SK-N-MC (cell line): ENCODE measurements at regions not wholly inside any gene's neighbourhood (a gene's known extent, or its start where the extent isn't known, plus 50 kb on each side); places are given as distances from the start of the nearest gene placed in this dataset.

ENCODE experiments used
- DNase-seq: peaks from one replicate; pipeline ENCODE4 v3.0.0-alpha.2; 2011; ENCODE audit warnings: low read depth, low spot score
- H3K27ac ChIP-seq: fragments of 200-600 bp; sonication (generic); 2 replicates; pipeline ENCODE4 v1.5.1; 2016; ENCODE audit warnings: mixed run types
- H3K36me3 ChIP-seq: fragments of 200-600 bp; sonication (generic); 2 replicates; pipeline ENCODE4 v1.6.1; 2017; ENCODE audit warnings: antibody characterized with exemption, low read length, mixed read lengths; ENCODE audit not compliant: insufficient read depth
- H3K4me3 ChIP-seq: fragments of 200-600 bp; sonication (generic); 2 replicates; pipeline ENCODE4 v1.5.1; 2016
- H3K9ac ChIP-seq: fragments of 200-600 bp; sonication (generic); 2 replicates; pipeline ENCODE4 v1.8.0; 2017; ENCODE audit warnings: mixed run types, mixed read lengths; ENCODE audit not compliant: insufficient read length
- H3K9me3 ChIP-seq: fragments of 200-600 bp; sonication (generic); 2 replicates; pipeline ENCODE4 v1.6.1; 2017; ENCODE audit warnings: low read depth, mild to moderate bottlenecking, antibody characterized with exemption, low read length, moderate library complexity, mixed read lengths
- EZH2 ChIP-seq: fragments of 200-600 bp; sonication (generic); IDR thresholded peaks from one replicate; pipeline ENCODE4 v1.6.1; 2017; ENCODE audit warnings: antibody characterized with exemption
- FOXP2 ChIP-seq: optimal IDR thresholded peaks from 2 replicates; pipeline ENCODE3; 2011; ENCODE audit warnings: mild to moderate bottlenecking, moderate library complexity; ENCODE audit not compliant: insufficient read depth; ENCODE audit errors: extremely low read length, control extremely low read depth
- POLR2AphosphoS5 ChIP-seq: IDR thresholded peaks from 2 replicates; pipeline ENCODE4 v1.6.1; 2012; ENCODE audit warnings: mild to moderate bottlenecking, low read depth, low read length, borderline replicate concordance

DNA sequence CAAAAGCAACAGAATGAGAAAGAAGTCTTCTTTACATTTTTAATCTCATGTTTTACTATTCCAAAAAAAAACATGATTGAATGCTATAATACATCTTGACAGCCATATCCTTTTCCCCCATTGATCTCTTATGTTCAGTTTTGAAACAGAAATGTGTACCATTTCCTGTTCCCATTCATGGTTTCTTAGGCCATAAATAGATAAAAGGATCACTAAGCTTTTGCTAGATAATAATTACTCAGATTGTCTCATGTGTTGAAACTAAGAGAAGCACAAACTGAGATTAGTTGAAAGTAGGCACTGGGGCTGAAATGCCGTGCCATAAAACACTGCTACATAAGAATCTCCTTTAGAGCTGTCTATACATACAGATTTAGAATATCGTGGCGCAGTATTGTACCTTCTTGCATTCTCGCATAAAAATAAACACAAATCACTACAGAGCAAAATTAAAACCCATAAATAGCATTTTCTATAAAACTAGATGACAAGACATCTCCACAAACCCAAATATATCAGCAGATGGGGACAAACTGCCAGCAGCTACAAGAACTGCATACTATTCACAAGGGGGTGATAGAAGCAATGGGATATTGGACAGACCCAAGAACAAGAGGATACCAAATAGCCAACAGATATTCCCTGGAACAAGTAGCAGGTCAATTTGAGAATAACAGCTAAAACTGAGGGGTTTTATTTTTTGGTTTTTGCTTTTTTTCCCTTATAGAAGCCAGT, 405.3 kb upstream of the PRMT6 start:
- Histone ChIP-seq H3K9ac (no peak overlapping the region), H3K4me3 (no peak overlapping the region), H3K27ac (no peak overlapping the region), H3K36me3 (no peaks in the 10 kb centered on the region), H3K9me3 (no peaks in the 10 kb centered on the region)
- TF ChIP-seq EZH2, result no peak
- peak; percentile 26 for DNase-seq

DNA sequence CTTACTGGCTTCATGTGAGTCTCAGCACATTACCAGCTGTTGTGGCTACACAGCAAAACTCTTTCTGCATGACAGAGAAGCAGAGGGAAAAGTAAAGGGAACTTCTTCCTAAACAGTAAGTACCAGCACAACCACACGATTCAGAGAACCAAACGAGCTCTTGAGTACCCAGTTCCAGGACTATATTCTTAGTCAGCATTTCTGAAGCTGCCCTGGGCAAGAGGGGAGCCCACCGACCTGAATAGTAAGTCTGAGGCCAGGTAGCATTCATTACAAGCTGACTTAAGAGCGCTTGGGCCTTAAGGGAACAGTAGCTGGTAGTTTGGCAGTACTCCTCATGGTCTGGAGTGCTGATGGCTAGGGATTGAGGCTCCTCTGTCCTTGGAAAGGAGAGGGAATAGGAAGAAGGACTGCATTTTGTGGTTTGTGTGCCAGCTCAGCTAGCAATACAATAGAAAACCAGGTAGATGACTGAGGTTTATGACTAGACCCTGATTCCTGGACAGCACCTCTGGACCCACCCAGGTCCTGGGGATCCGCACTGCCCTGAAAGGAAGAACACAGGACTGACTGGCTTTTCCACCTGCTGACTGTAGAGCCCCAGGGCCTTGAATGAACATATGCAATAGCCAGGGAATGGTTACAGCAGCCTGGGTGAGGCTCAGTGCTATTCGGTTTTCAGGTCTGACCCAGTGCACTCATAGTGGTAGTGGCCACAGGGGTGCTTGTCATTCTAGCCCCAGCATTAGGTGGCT, 396.8 kb upstream of the PRMT6 start:
- TF ChIP-seq EZH2 (no peak), POLR2AphosphoS5 (no peak), FOXP2 (no peak)
- no peak for DNase-seq
- Histone ChIP-seq H3K4me3 (no peak overlapping the region), H3K9me3 (no peaks in the 10 kb centered on the region), H3K27ac (no peak overlapping the region), H3K36me3 (no peaks in the 10 kb centered on the region), H3K9ac (no peak overlapping the region)

DNA sequence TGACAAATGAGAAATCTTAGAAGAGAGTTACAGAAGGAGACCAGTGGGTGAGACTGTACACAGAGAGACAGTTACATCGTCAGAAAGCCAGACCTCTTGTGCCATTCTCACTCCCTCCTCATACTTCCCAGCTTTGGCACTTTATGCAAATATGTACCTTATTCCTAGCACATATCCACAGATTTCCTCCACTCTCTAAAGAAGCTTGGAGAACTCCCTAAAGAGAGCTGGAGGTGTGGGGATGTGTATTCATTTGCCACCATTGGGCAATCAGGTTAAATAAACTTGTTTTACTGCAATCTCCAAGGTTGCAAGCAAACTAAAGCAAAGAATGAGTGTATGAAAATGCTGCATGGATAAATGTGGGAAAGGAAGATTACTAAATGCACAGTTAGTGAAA, 380.9 kb upstream of the PRMT6 start:
- no peak for DNase-seq
- Histone ChIP-seq H3K9ac (no peak overlapping the region), H3K9me3 (no peaks in the 10 kb centered on the region), H3K27ac (peak overlapping the region; percentile 83), H3K36me3 (no peaks in the 10 kb centered on the region), H3K4me3 (peak overlapping the region; percentile 65)
- no peak for TF ChIP-seq EZH2
- no peak for TF ChIP-seq POLR2AphosphoS5
- TF ChIP-seq FOXP2, result no peak

DNA sequence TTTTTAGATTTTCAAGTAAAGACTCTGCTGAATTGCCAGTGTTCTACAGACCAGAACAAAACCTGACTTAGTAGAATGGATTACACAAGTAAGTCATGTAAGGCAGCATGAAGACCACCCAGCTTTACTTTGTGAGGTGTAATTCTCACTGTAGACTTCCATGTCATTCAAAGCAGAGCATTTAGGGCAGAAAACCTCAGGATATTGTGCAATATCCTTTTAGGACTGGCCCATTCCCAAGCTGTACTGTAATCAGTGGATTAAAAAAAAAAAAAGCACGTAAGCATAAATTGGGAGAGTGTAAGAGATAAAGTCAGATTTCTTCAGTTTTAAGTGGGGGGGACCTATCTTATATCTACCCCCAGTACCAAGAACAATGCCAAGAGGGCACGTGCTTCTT, 380.5 kb upstream of the PRMT6 start:
- peak overlapping the region; percentile 1 for H3K9ac ChIP-seq
- peak overlapping the region; percentile 83 for H3K27ac ChIP-seq
- TF ChIP-seq POLR2AphosphoS5 (no peak), EZH2 (no peak), FOXP2 (no peak)
- peak overlapping the region; percentile 65 for H3K4me3 ChIP-seq
- H3K9me3 ChIP-seq, result no peaks in the 10 kb centered on the region
- DNase-seq, result peak; percentile 70
- H3K36me3 ChIP-seq, result no peaks in the 10 kb centered on the region

DNA sequence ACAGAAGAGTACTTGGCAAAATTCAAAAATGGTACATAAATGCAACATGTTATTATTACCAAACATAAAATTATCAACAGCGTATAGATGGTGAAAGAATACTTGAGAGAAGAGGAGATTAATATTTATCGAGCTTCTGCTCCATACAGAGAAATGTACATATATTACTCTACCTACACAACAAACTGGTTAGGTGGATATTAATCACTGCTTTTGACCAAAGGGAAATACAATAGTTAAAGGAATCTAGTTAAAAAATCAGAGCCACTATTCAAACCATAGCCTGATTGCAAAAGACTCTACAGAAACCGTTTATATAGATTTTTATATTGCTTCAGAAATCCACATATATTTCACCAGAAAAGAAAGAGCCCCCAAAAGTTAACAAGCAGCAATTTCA, 379.3 kb upstream of the PRMT6 start:
- DNase-seq, result no peak
- H3K36me3 ChIP-seq, result no peaks in the 10 kb centered on the region
- peak overlapping the region; percentile 53 for H3K4me3 ChIP-seq
- H3K27ac ChIP-seq, result peak overlapping the region; percentile 83; the same call in 1 of the 2 replicates
- no peaks in the 10 kb centered on the region for H3K9me3 ChIP-seq
- H3K9ac ChIP-seq, result peak overlapping the region; percentile 4
- TF ChIP-seq FOXP2 (no peak), EZH2 (no peak)

DNA sequence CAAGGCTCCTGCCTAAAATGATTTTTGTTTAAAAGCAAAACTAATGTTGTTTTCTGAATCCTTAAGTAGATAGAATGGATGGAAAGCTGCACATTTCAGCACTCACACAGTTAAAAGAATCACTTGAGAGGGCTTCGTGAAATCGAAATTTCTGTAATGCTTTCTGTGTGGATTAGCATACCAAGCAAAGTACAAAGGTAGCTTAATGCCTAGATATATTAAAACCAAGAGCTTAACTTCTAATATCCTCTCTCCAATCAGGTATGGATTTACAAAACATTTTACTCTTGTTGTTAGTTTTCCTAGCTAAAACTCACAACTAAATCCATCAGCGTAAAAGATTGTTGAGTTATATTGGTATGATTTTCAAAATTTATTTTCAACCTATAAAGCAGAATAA, 378.8 kb upstream of the PRMT6 start:
- Histone ChIP-seq H3K27ac (peak overlapping the region; percentile 83), H3K4me3 (peak overlapping the region; percentile 53), H3K9me3 (no peaks in the 10 kb centered on the region), H3K36me3 (no peaks in the 10 kb centered on the region), H3K9ac (peak overlapping the region; percentile 4)
- TF ChIP-seq POLR2AphosphoS5 (no peak), FOXP2 (no peak), EZH2 (no peak)
- DNase-seq, result no peak

DNA sequence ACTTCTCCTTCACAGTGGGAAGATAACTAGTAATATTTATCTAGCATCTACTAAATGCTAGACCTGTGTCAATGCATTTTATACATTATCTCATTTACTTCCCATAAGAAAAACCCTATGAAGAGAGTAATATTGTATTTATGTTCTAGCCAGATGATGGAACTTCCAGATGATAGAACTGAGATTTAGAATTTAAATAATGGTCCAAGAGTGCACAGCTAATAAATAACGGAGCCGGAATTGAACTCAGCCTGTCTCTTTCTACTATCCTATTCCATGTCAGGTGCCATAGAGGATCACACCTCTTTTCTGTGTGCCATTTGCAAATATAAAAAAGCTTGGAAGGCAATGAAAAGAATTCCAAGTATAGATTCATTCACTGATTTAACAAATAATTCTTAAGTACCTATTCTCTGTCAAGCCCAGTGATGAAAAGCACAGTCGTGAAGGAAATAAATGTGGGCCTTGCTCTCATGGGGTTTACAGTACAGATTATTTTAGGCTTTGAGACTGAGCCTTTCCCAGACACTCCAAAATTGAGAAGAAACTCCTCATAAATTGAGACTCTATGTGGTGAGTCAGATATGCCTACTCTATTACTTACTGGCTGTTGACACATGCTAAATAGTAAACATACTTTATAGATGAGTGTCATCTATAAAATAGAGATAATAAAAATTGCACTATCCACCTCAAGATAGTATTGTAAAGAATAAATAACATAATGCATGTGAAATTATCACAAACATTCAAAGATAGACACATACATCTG, 378.0 kb upstream of the PRMT6 start:
- Histone ChIP-seq H3K27ac (peak overlapping the region; percentile 83; the same call in 1 of the 2 replicates), H3K9me3 (no peaks in the 10 kb centered on the region), H3K9ac (peak overlapping the region; percentile 4), H3K4me3 (no peak overlapping the region), H3K36me3 (no peaks in the 10 kb centered on the region)
- TF ChIP-seq EZH2, result no peak
- no peak for TF ChIP-seq FOXP2
- TF ChIP-seq POLR2AphosphoS5, result no peak
- DNase-seq, result no peak

DNA sequence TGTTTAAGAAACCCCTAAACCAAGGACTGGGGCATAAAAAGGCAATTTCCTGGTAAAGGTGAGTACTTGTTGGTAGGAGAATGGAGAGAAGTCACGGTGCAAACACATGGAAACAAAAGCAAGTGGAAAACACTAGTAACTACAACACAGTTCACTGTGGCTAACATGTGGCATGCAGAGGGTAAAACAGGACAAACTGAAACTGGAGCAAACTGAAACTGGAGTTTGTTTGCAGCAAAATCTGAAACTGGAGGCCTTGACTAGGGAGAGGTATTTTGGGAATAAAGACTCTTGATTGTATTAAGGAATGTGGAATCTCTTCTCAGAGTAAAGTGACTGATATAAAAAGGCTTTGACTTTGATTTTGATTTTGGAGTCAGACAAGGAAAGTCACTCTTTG, 376.3 kb upstream of the PRMT6 start:
- H3K9me3 ChIP-seq, result no peaks in the 10 kb centered on the region
- no peak for TF ChIP-seq FOXP2
- TF ChIP-seq EZH2, result no peak
- no peak for TF ChIP-seq POLR2AphosphoS5
- H3K4me3 ChIP-seq, result no peak overlapping the region
- H3K36me3 ChIP-seq, result no peaks in the 10 kb centered on the region
- H3K9ac ChIP-seq, result no peak overlapping the region
- H3K27ac ChIP-seq, result no peak overlapping the region
- no peak for DNase-seq
